HK-2 (cell line): ENCODE measurements at regions not wholly inside any gene's neighbourhood (a gene's known extent, or its start where the extent isn't known, plus 50 kb on each side); places are given as distances from the start of the nearest gene placed in this dataset.

ENCODE experiments used
- DNase-seq: peaks from one replicate; pipeline ENCODE4 v3.0.0-alpha.2; 2018; ENCODE audit not compliant: unreplicated experiment

DNA sequence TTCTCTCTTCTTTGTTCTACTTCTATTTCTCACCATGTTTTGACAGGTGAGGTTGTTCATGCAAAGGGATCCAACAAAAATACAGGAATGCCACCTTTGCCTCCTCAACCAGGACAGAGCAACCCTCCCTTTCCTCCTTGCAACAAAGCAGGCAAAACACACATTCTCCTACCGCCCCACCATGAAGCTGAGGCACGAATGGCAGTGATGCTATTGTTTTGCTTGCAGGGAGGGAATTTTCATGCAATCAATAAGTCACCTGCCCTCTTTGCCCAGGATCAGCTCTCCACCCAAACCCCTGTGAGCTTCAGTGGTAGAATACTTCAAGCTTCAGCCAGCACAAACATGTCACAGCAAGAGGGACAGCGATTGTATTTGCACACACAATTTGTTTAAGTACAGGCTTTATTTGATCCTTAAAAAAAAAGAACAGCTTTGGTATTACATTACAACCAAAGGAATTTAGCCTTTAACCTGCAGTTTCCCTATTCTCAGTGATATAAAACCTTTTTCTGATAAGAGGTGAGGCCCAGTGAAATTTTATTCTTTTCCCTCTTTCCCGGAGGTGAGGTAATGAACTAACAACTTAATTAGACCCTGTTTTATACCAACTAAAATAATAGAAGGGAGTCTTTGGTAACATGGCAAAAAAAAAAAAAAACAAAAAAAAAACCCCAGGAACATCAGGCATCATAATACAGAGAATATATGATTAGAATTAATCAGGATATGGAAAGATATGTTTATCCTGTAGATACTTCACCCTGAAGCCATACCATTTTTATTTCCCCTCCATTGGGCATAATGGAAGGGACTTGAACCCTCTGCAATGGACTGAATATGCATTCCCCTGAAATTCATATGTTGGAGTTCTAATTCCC lies 87.0 kb upstream of the EEA1 start:
- no peak for DNase-seq

DNA sequence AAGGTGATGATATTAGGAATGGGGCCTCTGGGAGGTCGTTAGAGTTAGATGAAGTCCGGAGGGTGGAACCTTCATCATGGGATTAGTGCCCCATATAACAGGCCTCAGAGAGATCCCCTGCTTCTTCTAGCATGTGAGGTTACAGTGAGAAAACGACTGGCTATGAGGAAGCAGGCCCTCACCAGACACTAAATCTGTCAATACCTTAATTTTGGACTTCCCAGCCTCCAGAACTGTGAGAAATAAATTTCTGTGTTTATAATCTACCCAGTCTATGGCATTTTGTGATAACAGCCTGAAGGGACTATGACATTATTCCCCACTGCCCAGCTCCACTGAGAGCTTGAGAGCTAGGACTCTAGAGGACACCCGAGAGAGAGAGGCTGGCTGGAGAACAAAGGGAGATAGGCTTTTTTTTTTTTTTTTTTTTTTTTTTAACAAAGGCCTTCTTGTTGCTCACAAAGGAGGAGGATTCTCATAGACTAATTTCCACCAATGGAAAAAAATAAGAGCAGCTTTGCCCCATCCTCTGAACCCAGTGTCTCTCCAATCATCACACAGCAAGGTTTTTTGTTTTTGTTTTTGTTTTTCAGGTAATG lies 87.8 kb upstream of the EEA1 start:
- DNase-seq: no peak

DNA sequence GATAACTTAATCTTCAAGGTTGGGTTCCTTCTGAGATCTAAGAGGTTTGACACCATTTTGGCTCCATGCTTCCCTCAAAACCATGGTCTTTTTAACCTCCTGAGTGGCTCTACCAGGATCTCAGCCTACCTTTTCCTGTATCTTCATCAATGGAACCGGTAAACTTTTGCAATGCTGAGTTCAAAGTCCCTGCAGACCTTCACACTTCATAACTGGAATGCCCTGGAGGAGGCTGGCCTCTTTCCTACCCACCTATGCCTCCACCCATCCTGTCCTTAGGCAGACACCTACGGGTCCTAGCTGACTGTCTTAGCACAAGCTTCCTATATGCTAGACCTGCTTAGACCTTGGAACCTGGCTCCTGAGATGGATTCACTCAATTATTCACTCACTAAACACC lies 89.5 kb upstream of the EEA1 start:
- DNase-seq: no peak

DNA sequence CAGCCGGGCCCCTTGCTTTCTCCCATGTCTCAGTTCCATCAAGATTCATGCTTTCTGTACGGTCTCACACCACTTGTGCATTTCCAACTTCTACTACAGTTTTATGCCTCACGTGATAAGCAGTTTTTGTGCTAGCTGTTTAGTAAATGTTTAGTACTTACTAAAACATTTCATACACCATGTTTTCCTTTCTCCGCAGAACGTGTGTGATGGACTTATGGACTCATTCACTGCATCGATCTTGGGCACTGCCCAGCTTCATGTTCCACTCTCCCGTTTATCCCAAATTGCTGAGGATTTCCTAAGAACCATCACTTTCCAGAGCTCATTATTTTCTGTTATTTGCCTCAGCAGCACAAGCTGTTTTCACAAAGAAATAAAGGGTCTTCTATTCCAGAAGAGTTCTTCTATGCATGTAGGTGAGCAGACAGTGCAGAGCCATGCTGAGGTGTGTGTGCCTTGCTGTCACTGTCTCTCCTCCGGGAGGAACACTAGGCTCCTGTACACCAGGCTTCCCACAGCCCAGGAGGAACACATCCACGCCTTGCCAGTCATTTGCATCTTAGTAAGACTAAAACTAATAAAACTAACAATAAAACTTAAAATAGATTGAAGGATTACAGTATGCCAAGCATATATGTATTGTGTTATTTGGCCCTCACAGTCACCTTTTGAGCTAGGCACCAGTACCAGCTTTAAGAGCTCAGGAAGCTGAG lies 90.3 kb upstream of the EEA1 start:
- DNase-seq: no peak

DNA sequence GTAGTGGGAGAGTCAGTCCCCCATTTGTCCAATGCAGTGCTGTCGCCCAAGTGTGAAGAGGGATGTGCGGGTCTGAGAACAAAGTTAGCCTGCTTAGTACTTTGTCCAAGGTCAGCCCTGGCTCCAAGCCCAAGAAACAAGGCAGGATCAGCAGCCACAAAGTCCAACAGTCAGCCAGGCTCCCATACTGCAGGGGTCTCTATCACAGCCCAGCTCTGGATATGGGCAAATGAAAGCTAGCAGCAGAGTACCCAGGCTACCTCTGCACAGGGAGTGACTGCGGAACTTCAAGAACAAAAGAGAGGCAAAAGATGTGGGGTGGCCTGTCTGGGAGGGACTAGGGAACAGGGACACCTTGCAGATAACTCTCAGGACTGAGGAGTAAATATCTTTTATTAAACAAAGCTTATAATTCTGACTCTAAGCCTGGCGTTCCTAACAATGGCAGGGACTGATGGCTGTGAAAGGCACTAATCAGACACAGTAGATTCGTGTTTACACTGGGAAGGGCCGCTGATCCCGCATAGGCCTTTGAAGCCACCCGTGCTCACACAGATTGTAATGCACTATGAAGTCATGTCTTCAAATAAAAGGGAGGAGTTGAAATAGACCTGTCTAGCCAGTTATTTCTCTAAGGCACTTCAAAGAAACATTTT lies 91.0 kb upstream of the EEA1 start:
- no peak for DNase-seq

DNA sequence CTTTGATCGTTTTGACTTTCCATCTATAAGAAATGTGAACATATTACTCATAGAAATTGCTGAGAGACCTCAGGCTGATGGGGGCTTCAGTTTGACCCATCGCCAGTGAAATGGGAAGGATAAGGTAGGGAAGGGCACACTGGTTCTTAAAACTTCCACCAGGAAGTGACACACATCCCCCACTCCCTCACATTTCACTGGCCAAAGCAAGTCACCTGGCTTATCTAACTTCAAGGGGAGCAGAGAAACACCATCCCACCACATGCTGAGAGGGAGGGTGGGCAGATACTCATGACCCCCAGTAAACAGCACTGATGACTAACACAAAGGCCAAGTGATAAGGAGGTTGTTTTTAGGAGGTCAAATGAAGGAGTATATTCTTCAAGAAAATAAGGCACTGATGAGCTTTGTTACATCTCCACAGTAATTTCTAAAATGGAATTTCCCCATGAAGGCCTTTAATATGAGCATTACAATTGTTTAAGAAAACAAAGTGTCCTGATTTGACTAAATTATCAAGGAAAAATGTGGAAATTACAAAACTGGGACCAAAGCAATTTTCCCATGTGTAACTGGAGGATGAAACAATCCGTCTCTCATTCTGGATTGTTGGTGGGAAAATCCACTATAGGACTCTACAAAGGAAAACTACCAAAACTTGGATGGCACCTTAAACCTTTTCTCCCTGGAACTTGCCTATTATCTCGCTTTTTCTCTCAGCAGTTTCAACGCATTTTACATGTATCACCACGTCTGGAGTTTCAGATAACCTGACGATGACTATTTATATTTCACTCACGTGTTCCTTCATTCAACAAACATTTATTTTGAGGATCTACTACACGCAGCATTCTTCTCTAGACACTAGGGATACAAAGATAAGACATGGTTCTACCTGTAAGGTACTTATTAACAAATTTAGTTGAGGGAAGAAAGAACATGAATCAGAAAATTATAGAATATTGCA lies 91.8 kb upstream of the EEA1 start:
- no peak for DNase-seq

DNA sequence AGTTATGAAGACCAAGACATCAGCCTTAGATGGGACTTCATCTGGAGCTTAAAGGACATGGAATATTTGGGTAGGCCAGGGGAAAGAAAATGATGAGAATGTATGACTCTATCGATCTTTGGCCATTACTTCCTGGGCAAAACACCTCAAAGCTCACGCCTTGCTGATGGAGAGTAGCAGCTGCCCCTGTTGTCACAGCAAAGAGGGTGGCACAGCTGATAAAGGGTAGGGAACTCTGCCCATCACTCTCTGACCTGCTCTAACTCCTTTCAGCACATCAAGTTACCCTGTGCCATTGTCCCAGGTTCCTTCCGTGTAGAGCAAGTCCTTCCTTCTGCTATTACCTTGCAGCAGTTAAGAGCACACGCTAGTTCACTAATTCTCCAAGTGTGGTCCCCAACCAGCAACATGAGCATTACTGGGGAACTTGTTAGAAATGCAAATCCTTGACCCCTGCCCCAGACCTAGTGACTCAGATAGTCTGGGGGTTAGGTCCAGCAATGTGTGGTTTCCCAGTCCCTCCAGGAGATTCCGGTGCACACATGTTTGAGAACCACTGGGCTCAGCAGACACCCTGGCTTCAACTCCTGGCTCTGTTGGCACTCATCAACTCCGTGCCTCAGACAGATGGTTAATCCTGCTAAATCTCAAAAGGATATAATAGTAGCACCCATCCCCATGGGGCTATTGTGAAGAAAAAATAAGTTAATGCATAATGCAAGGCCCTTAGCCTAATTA lies 93.7 kb upstream of the EEA1 start:
- no peak for DNase-seq

DNA sequence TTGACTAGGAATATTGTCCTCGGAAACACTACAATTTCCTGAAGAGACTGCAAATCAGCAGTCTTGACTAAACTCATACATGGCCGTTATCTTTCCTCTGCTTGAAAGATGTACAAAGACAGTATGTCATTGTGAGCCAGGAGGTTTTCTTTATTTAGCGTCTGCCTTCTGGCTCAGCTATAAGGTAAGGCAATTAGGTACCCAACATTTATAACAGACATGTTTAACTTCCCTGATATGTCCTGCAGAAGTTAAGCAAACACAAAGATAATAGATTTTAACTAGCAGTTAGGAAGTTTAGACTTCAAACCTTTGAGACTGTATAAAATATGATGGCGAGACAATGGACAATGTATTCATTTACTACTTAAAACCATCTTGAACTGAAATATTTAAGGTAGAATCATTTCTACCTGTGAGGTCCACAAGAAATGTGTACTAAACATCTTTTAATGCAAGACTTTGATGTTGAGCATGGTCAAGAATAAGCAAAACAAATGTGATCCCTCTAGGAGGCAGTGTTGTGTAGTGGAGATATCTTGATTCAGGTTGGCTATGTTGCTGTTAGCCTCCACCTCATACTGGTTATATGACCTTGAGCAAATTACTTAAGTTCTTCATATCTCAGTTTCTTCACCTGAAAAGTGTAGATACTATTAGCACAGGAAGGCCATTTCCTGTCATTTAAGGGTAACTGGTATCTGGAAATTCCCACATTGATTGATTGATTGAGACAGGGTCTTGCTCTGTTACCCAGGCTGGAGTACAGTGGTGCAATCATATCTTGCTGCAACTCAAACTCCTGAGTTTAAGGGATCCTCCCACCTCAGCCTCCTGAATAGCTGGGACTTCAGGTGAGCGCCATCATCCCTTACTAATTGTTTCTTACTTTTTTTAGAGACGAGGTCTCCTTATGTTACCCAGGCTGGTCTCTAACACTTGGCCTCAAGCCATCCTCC lies 96.3 kb upstream of the EEA1 start:
- no peak for DNase-seq

DNA sequence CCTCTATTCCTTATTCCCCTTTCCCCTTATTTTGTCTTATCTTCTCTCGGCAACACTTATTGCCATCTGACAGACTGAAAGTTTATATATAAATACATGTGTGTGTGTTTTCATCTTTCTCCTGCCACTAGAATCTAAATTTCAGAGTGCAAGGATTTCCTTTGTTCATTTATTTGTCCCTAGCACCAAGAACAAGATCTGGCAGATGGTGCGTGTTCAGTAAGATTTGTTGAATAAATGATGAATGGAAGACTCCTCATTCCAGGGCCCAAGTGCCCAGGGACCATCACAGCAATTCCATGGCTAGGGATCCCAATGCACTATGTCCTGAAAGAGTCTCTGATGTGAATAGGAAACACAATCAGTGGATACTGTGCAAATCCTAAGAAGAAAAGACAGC lies 97.9 kb upstream of the EEA1 start:
- no peak for DNase-seq

DNA sequence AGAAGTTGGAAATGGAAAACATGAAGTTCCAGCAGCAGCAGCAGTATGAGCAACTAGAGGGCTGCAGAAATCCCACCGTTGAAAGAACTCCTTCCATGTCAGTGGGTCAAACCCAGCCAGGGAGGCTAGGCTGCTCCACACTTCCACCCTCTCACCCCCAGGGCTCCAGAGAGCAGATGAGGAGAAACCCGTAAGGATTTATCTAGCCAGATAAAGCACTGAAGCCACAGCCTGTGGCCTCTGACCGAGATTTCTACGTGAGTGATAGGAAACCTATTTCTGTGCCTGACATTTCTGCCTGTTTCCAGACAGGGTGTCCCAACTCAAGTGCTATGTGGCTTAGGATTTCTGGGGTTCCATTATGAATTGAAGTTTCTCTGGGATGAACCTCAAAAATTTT lies 100.0 kb upstream of the EEA1 start:
- DNase-seq: no peak

DNA sequence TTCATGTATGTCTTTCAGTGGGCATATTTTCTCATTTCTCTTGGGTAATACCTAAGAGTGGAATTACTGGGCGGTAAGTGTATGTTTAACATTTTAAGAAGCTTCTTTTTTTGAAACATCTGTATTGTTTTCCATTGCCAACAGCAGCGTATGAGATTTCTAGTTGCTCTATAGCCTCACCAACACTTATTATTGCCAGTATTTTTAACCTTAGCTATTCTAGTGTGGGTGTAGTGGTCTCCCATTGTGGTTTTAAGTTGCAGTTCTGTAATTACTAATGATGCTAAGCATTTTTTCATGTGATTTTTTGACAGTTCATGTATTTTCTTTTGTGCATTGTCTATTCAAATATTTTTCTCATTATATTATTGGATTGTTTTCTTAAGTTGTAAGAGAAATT lies 101.9 kb upstream of the EEA1 start:
- no peak for DNase-seq

DNA sequence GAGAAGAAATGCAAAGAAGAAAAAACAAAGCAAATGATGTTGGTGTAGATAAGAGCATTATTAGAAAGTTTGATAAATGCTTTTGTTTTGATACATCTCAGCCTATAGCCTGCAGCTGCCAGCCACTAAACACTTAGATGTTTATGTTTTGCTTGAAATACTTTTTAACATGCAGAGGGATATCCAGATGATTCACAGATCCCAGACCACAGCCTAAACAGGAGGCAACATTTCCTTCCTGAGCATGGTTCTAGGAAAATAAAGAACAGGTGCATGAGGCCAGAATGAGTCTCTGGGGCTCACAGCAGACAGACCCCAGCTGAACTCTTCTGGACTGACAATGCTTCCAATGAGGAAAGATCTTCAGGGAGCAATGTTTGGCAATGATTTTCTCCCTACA lies 103.7 kb upstream of the EEA1 start:
- DNase-seq: no peak

DNA sequence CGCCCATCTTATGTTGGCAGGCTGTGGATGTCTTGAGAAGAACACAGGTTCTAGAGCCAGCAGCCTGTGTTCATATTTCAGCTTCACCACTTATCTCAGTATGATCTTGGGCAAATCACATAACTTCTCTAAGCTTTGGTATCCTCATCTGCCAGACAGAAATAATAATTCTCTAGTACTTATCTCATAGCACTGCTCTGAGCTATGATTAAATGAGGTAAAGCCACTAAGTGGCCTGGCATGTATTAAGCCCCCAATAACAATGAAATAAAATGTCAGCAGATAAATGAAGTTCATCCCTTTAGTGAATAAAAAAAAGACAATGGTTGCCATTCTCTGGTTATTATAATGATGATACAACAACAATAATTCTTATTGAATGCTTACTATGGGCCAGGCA lies 104.9 kb upstream of the EEA1 start:
- no peak for DNase-seq

DNA sequence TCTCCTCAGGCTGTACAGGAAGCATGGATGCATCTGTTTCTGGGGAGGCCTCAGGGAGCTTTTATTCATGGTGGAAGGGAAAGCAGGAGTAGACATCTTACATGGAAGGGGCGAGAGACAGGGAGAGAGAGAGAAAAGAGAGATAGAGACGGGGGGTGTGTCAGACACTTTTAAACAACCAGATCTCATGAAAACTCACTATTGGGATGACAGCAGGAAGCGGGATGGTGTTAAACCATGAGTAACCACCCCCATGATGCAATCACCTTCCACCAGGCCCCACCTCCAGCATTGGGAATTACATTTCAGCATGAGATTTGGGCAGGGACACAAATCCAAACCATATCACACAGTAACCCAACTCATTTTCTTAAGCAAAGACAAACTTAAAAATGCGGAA lies 110.0 kb upstream of the EEA1 start:
- DNase-seq: no peak

DNA sequence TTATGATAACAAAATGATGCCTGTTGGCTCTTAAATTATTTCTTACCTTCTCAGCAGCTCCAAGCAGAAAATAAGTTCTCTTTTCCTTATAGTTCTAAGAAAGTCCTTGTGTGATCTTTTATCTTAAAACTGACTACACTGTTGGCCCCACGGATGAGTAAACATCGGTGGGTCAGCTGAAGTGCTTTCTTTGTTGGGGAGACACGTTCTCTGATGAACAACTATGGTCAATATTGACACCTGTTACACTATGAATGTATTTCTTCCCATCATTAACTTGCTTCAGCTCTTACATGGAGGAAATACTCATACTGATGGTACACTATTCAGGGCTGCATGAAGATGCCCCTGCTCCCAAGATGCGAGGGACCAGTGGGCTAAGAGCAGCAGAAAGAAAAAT lies 110.8 kb upstream of the EEA1 start:
- no peak for DNase-seq

DNA sequence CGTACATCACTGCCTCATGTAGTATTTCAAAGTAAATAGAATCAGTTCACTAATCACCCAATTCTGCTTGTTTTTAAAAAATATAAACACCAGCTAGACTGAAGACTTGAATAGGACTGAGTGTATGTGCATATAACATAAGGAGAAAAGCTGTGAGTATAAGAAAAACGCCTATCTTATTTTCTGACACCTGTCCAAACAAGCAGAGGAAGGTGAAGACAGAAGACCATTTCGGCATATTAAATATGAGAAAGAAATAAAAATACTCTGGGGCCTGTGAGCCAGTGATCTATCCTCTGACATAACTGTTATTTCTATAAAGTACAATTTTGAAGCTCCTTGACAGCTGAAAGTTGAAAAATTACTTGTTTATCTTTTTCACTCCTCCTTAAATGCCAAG lies 111.3 kb upstream of the EEA1 start:
- DNase-seq: no peak

DNA sequence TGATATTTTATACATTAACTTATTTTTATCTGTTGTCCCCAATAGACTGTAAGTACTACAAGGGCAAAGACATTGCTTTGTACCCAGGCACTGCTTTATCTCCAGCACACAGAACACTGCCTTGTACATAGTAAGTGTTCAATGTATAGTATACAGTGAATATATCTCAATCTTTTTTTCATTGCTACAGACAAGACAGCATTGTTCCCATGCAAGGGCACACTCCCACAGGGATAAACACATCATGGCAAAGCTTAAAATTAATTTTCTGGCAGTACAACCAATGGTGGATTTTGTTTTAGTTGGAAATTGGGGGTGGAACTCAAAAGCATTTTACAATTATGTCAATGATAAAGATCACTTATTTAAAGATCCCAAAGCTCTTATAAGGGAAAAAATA lies 112.3 kb upstream of the EEA1 start:
- no peak for DNase-seq

DNA sequence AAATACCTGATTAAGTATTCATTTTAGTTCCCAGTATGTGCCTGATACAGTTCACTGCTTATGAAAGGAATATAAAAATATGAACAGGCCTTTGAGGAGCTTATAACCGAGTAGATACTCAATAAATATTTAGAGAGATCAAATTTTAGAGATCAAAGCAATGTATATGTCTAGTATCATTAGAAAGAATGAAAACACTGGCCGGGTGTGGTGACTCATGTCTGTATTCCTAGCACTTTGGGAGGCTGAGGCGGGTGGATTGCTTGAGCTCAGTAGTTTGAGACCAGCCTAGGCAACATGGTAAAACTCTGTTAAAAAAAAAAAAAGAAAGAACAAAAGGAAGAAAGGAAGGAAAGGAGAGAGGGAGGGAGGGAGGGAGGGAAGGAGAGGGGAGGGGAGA lies 113.2 kb upstream of the EEA1 start:
- DNase-seq: no peak

DNA sequence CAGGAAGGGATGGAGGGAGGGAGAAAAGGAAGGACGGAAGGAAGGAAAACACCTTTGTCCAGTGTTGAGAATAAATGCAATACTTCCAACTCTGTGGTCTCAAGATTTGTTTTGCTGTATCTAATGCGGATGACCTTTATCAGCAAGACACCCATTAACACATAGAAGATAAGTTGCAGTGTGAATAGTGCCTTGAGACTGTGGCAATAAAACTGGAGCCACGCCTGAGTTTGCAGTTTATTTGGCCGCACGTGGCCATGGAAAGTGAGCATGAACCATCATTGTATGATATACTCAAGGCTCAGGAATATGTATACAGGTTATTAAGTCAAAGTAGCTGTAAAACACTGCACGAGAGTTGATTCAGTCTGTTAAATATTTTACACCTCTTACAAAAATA lies 113.6 kb upstream of the EEA1 start:
- DNase-seq: no peak
